ENCODE measurements at regions not wholly inside any gene's neighbourhood (a gene's known extent, or its start where the extent isn't known, plus 50 kb on each side); places are given as distances from the start of the nearest gene placed in this dataset.

DNA sequence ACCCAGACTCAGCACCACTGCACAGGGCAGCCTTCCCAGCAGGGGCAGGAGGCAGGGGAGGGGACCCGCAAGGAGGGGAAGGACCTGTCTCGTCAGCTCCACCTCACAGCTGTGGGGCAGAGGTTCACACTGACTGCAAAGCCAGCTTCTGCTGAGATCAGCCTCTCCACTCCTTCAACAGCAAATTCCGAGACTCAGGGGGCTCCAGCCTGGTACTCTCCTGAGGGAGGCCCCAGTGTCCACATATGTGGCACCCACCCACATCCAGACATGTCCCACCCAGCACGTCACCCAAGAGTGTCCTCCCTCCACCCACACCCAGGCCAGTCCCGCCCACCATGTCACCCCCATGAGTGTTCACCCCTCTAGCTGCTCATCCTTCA lies 329.5 kb downstream of the NPHP4 start:
- no peak for DNase-seq
- intact Hi-C loops (cut with micrococcal nuclease), result no loop called here
- ATAC-seq, result no peak
- Histone ChIP-seq H3K4me3 (ENCODE audit: low read length) (no peak overlapping the region), H3K9me3 (ENCODE audit: low read length) (no peaks in the 10 kb centered on the region), H4K20me1 (ENCODE audit: low read length) (no peaks in the 10 kb centered on the region), H2AFZ (ENCODE audit: low read length) (no peak overlapping the region), H3K36me3 (ENCODE audit: low read depth, low read length) (no peaks in the 10 kb centered on the region), H3K27me3 (ENCODE audit: low read length) (peaks cover 10% of the 10 kb centered on the region), H3K79me2 (ENCODE audit: low read length) (no peaks in the 10 kb centered on the region), H3K9ac (ENCODE audit: low read length) (no peak overlapping the region), H3K27ac (ENCODE audit: low read length) (no peak overlapping the region), H3K4me1 (ENCODE audit: insufficient read depth, low read length) (no peaks in the 10 kb centered on the region), H3K9me2 (replicated peaks; ENCODE audit: low read length) (no peaks in the 10 kb centered on the region), H3F3A (ENCODE audit: low read length, unreplicated experiment) (no peaks in the 10 kb centered on the region), H3K4me2 (ENCODE audit: low read length) (no peak overlapping the region)
- BruUV-seq (replicated peaks), result no TSS peak
- ChIA-PET POLR2A (ENCODE audit: unreplicated experiment) (no interaction called here), CTCF (no interaction called here)
- TF ChIP-seq EZH2phosphoT487 (IDR thresholded peaks at IDR 0.05; ENCODE audit: borderline replicate concordance, low read length), result no peak
- TF ChIP-seq, protein P1, sequence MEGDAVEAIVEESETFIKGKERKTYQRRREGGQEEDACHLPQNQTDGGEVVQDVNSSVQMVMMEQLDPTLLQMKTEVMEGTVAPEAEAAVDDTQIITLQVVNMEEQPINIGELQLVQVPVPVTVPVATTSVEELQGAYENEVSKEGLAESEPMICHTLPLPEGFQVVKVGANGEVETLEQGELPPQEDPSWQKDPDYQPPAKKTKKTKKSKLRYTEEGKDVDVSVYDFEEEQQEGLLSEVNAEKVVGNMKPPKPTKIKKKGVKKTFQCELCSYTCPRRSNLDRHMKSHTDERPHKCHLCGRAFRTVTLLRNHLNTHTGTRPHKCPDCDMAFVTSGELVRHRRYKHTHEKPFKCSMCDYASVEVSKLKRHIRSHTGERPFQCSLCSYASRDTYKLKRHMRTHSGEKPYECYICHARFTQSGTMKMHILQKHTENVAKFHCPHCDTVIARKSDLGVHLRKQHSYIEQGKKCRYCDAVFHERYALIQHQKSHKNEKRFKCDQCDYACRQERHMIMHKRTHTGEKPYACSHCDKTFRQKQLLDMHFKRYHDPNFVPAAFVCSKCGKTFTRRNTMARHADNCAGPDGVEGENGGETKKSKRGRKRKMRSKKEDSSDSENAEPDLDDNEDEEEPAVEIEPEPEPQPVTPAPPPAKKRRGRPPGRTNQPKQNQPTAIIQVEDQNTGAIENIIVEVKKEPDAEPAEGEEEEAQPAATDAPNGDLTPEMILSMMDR (conservative IDR thresholded peaks at IDR 0.05; ENCODE audit: low read depth, low read length), result no peak
- TF ChIP-seq EZH2 (IDR thresholded peaks at IDR 0.05; ENCODE audit: low read length, unreplicated experiment), result no peak

DNA sequence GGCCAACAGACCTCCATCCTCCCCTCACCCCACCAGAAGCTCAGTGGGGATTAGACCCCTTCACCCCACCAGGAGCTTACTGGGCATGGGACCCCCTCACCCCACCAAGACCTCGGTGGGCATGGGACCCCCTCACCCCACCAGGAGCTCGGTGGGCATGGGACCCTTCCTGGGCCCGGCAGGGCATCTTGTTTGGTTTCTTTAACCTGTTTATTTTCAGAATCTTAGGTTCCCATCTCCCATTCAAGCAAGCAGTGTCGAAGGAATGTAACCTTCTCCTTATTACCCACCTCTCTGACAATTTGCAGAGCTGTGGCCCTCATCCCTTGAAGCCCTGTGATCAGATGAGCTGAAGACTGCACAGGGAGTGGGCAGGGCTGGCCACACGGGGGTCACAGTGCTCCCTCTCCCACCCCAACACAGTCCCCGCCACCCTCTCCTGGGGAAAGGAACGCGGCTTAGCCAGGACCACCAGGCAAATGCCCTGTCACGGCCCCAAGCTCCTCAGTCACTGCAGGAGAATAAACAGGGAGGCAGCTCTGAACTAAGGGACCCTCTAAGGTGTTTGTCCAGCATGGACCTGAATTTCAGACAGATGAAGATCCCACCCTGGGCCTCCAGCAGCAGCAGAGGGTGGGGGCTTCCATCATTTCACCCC lies 330.0 kb downstream of the NPHP4 start:
- Histone ChIP-seq H2AFZ (ENCODE audit: low read length) (no peak overlapping the region), H3K9me3 (ENCODE audit: low read length) (no peaks in the 10 kb centered on the region), H3K9ac (ENCODE audit: low read length) (no peak overlapping the region), H3K4me3 (ENCODE audit: low read length) (no peak overlapping the region), H3K4me1 (ENCODE audit: insufficient read depth, low read length) (no peaks in the 10 kb centered on the region), H3K4me2 (ENCODE audit: low read length) (no peak overlapping the region), H4K20me1 (ENCODE audit: low read length) (no peaks in the 10 kb centered on the region), H3K9me2 (replicated peaks; ENCODE audit: low read length) (no peaks in the 10 kb centered on the region), H3K27me3 (ENCODE audit: low read length) (peaks cover 5% of the 10 kb centered on the region; the same call in 1 of the 2 replicates), H3K79me2 (ENCODE audit: low read length) (no peaks in the 10 kb centered on the region), H3K27ac (ENCODE audit: low read length) (no peak overlapping the region), H3K36me3 (ENCODE audit: low read depth, low read length) (no peaks in the 10 kb centered on the region), H3F3A (ENCODE audit: low read length, unreplicated experiment) (no peaks in the 10 kb centered on the region)
- POLR2A ChIA-PET (ENCODE audit: unreplicated experiment), result no interaction called here
- intact Hi-C loops (cut with micrococcal nuclease), result no loop called here
- TF ChIP-seq EZH2 (IDR thresholded peaks at IDR 0.05; ENCODE audit: low read length, unreplicated experiment) (no peak), EZH2phosphoT487 (IDR thresholded peaks at IDR 0.05; ENCODE audit: borderline replicate concordance, low read length) (no peak)
- TF ChIP-seq, protein P1 (conservative IDR thresholded peaks at IDR 0.05; ENCODE audit: low read depth, low read length), result no peak
- ATAC-seq, result no peak
- BruUV-seq (replicated peaks), result no TSS peak
- DNase-seq, result no peak
- CTCF ChIA-PET, result no interaction called here

DNA sequence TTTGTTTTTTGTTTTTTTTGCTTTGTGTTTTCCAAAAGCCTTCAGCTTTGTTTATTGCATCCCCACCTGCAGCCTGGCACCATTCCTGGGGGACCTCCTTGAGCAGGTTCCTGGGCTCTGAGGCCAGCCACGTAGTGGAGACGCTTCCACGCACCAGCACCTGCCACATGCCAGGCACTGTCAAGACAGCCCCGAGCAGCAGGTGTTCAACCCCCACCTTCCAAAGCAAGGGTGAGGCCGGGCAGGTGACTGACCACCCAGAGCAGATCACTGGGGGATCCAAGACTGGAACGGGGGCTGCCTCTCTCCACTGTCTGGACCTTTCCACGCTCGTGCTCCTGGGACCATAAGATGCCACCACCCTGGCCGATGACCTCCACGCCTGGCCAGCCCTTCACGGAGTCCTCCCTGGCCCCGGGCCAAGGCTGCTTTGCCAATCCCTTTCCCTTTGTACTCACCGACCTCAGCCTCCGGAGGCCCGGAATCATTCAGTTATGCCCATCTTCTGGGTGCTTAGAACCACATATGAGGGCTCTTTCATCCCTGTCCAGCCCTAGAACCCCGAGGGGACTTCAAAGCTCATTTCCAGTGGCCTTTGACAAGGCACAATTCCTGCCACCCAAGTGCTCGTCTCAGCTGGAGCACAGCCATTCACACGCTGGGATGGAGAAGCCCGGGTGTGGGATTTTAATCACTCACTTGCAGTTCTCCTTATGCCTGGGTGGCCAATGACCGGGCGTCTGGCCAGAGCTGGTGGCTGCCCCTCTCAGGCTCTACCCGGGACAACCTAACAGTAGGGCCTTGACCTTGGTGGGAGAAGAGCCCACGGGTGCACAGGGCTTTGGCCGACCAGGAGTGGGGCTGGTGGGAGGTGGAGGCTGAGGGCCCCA lies 330.8 kb downstream of the NPHP4 start:
- no peaks in the 10 kb centered on the region for H3K9me2 ChIP-seq (replicated peaks; ENCODE audit: low read length)
- H3K27me3 ChIP-seq (ENCODE audit: low read length), result no peaks in the 10 kb centered on the region; the same call in 1 of the 2 replicates
- H3F3A ChIP-seq (ENCODE audit: low read length, unreplicated experiment), result no peaks in the 10 kb centered on the region
- ChIA-PET CTCF (no interaction called here), POLR2A (ENCODE audit: unreplicated experiment) (no interaction called here)
- DNase-seq, result no peak
- H3K9me3 ChIP-seq (ENCODE audit: low read length), result no peaks in the 10 kb centered on the region
- no peaks in the 10 kb centered on the region for H3K79me2 ChIP-seq (ENCODE audit: low read length)
- H3K4me3 ChIP-seq (ENCODE audit: low read length), result no peak overlapping the region
- TF ChIP-seq, protein P1 (conservative IDR thresholded peaks at IDR 0.05; ENCODE audit: low read depth, low read length), result no peak
- TF ChIP-seq EZH2 (IDR thresholded peaks at IDR 0.05; ENCODE audit: low read length, unreplicated experiment) (no peak), EZH2phosphoT487 (IDR thresholded peaks at IDR 0.05; ENCODE audit: borderline replicate concordance, low read length) (no peak)
- no peak overlapping the region for H3K9ac ChIP-seq (ENCODE audit: low read length)
- no peaks in the 10 kb centered on the region for H3K36me3 ChIP-seq (ENCODE audit: low read depth, low read length)
- H3K27ac ChIP-seq (ENCODE audit: low read length), result no peak overlapping the region
- H3K4me1 ChIP-seq (ENCODE audit: insufficient read depth, low read length), result no peaks in the 10 kb centered on the region
- BruUV-seq (replicated peaks), result no TSS peak
- intact Hi-C loops (cut with micrococcal nuclease), result no loop called here
- H3K4me2 ChIP-seq (ENCODE audit: low read length), result no peak overlapping the region
- H2AFZ ChIP-seq (ENCODE audit: low read length), result no peak overlapping the region
- H4K20me1 ChIP-seq (ENCODE audit: low read length), result no peaks in the 10 kb centered on the region
- ATAC-seq, result no peak
